ENCODE measurements at regions not wholly inside any gene's neighbourhood (a gene's known extent, or its start where the extent isn't known, plus 50 kb on each side); places are given as distances from the start of the nearest gene placed in this dataset.

DNA sequence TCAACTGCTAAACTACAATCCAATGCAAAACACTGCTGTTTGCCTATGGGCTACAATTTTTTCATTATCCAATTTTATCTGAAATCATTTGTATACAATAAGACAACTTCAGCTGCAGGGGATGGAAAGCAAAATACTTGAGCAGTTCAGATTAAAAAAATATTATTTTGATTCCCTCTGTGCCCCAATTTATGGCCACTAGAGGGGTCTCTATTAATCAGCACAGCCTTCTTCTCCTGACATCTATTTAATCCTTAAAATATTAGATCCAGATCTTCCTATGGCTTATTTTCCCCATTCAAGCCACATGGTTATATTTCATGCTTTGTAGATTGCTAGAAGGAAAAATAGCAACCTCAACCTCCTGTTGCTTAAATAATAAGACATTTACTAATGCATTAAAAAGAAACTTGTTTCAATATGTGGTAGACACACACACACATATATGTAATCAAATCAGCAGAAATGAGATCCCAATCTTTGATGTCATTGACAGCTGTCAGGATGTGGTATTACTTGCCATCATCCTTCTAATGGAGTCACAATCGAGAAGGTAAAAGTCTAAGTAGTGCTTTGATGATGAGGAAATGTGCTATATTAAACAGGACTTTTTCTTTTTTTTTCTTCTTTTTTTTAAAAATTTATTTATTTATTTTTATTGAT is 104.2 kb downstream of the P2RY1 start:
- H3K9ac ChIP-seq (ENCODE audit: control insufficient read depth, extremely low read depth, insufficient read depth, low read length), result no peak overlapping the region
- FAIRE-seq, result no peak
- H3K9me1 ChIP-seq (ENCODE audit: control insufficient read depth, extremely low read depth, insufficient read depth, low read length), result no peaks in the 10 kb centered on the region
- no peak overlapping the region for H2AFZ ChIP-seq (ENCODE audit: control insufficient read depth, low read length)
- no peaks in the 10 kb centered on the region for H3K79me2 ChIP-seq (ENCODE audit: control insufficient read depth, insufficient read depth, low read length)
- no peak overlapping the region for H3K4me3 ChIP-seq (ENCODE audit: control insufficient read depth in 2 of 3, extremely low read depth in 1 of 3, insufficient read depth in 2 of 3, low read depth in 1 of 3, low read length in 3 of 3)
- H3K36me3 ChIP-seq (ENCODE audit: control insufficient read depth in 2 of 2, extremely low read depth in 1 of 2, insufficient read depth in 2 of 2, low read length in 2 of 2), result no peaks in the 10 kb centered on the region
- DNase-seq (ENCODE audit: low read depth, low spot score), result no peak
- no peaks in the 10 kb centered on the region for H4K20me1 ChIP-seq (ENCODE audit: control insufficient read depth, extremely low read depth, insufficient read depth, low read length)
- no peak overlapping the region for H3K4me2 ChIP-seq (ENCODE audit: control insufficient read depth, extremely low read depth, insufficient read depth, low read depth, low read length)
- H3K4me1 ChIP-seq (ENCODE audit: control insufficient read depth, extremely low read depth, insufficient read depth, low read length), result peaks cover 28% of the 10 kb centered on the region
- dilution Hi-C loops (cut with MboI; ENCODE audit: extremely low pct_ligation_motif_present, low sequenced_read_pairs), result no loop called here
- TF ChIP-seq EZH2 (IDR thresholded peaks at IDR 0.05; ENCODE audit: low read length) (no peak), CTCF (optimal IDR thresholded peaks at IDR 0.05 in 1 of 3, IDR thresholded peaks at IDR 0.05 in 1 of 3, conservative IDR thresholded peaks at IDR 0.05 in 1 of 3; ENCODE audit: extremely low read depth in 1 of 3, insufficient read depth in 2 of 3, low read length in 3 of 3) (no peak)
- H3K27me3 ChIP-seq (ENCODE audit: control insufficient read depth, extremely low read depth, insufficient read depth, low read length), result no peaks in the 10 kb centered on the region
- no peak overlapping the region for H3K27ac ChIP-seq (ENCODE audit: control insufficient read depth, insufficient read depth, low read length)
- no peaks in the 10 kb centered on the region for H3K9me3 ChIP-seq (ENCODE audit: control insufficient read depth, low read depth, low read length)

- Histone ChIP-seq H4K20me1 (ENCODE audit: control insufficient read depth, extremely low read depth, insufficient read depth, low read length) (no peaks in the 10 kb centered on the region), H3K79me2 (ENCODE audit: control insufficient read depth, insufficient read depth, low read length) (no peaks in the 10 kb centered on the region), H3K4me2 (ENCODE audit: control insufficient read depth, extremely low read depth, insufficient read depth, low read depth, low read length) (peak overlapping the region; percentile 43), H3K9me3 (ENCODE audit: control insufficient read depth, low read depth, low read length) (no peaks in the 10 kb centered on the region), H3K9ac (ENCODE audit: control insufficient read depth, extremely low read depth, insufficient read depth, low read length) (no peak overlapping the region), H3K27me3 (ENCODE audit: control insufficient read depth, extremely low read depth, insufficient read depth, low read length) (no peaks in the 10 kb centered on the region), H3K9me1 (ENCODE audit: control insufficient read depth, extremely low read depth, insufficient read depth, low read length) (no peaks in the 10 kb centered on the region), H3K4me3 (ENCODE audit: control insufficient read depth in 2 of 3, extremely low read depth in 1 of 3, insufficient read depth in 2 of 3, low read depth in 1 of 3, low read length in 3 of 3) (no peak overlapping the region), H3K36me3 (ENCODE audit: control insufficient read depth in 2 of 2, extremely low read depth in 1 of 2, insufficient read depth in 2 of 2, low read length in 2 of 2) (no peaks in the 10 kb centered on the region), H2AFZ (ENCODE audit: control insufficient read depth, low read length) (peak overlapping the region; percentile 44), H3K27ac (ENCODE audit: control insufficient read depth, insufficient read depth, low read length) (peak overlapping the region; percentile 61), H3K4me1 (ENCODE audit: control insufficient read depth, extremely low read depth, insufficient read depth, low read length) (peaks cover 31% of the 10 kb centered on the region)
- no peak for TF ChIP-seq CTCF (optimal IDR thresholded peaks at IDR 0.05 in 1 of 3, IDR thresholded peaks at IDR 0.05 in 1 of 3, conservative IDR thresholded peaks at IDR 0.05 in 1 of 3; ENCODE audit: extremely low read depth in 1 of 3, insufficient read depth in 2 of 3, low read length in 3 of 3)
- FAIRE-seq (peak; percentile 17), DNase-seq (ENCODE audit: low read depth, low spot score) (no peak)
- dilution Hi-C loops (cut with MboI; ENCODE audit: extremely low pct_ligation_motif_present, low sequenced_read_pairs), result no loop called here
Measured at GRCh38 chr3:152941859-152942258, 106.9 kb downstream of the P2RY1 start.
